ENCODE measurements at regions not wholly inside any gene's neighbourhood (a gene's known extent, or its start where the extent isn't known, plus 50 kb on each side); places are given as distances from the start of the nearest gene placed in this dataset.

GRCh38 chr6:126173265-126173664 lies 166.7 kb upstream of the CENPW start:
- no peaks in the 10 kb centered on the region for H3K36me3 ChIP-seq (ENCODE audit: control insufficient read depth in 1 of 2, insufficient read depth in 2 of 2, low read length in 2 of 2)
- peaks cover 0 to 7% of the 10 kb centered on the region in 2 donors for H3K4me1 ChIP-seq (ENCODE audit: control insufficient read depth in 1 of 2, insufficient read depth in 2 of 2, low read length in 2 of 2)
- H3K27me3 ChIP-seq (ENCODE audit: control insufficient read depth in 1 of 2, insufficient read depth in 2 of 2, low read length in 2 of 2), result no peaks in the 10 kb centered on the region
- H3K4me3 ChIP-seq (ENCODE audit: low read depth in 1 of 2, low read length in 2 of 2), result no peak overlapping the region
- no peak overlapping the region for H3K27ac ChIP-seq (ENCODE audit: low read depth, low read length)
- H3K9me3 ChIP-seq (ENCODE audit: control insufficient read depth in 1 of 2, low read length in 2 of 2), result no peaks in the 10 kb centered on the region
- no peak overlapping the region for H3K9ac ChIP-seq (ENCODE audit: low read depth in 1 of 2, low read length in 2 of 2)

- Histone ChIP-seq H3K9me3 (ENCODE audit: control insufficient read depth in 1 of 2, low read length in 2 of 2) (no peaks in the 10 kb centered on the region), H3K4me3 (ENCODE audit: low read depth in 1 of 2, low read length in 2 of 2) (no peak overlapping the region), H3K9ac (ENCODE audit: low read depth in 1 of 2, low read length in 2 of 2) (no peak overlapping the region), H3K36me3 (ENCODE audit: control insufficient read depth in 1 of 2, insufficient read depth in 2 of 2, low read length in 2 of 2) (no peaks in the 10 kb centered on the region), H3K27ac (ENCODE audit: low read depth, low read length) (no peak overlapping the region), H3K4me1 (ENCODE audit: control insufficient read depth in 1 of 2, insufficient read depth in 2 of 2, low read length in 2 of 2) (peaks cover 0 to 7% of the 10 kb centered on the region in 2 donors), H3K27me3 (ENCODE audit: control insufficient read depth in 1 of 2, insufficient read depth in 2 of 2, low read length in 2 of 2) (no peaks in the 10 kb centered on the region)
These were observed 165.2 kb upstream of the CENPW start for GRCh38 chr6:126174697-126175096.

GRCh38 chr6:126175251-126175650 lies 164.7 kb upstream of the CENPW start:
- Histone ChIP-seq H3K4me3 (ENCODE audit: low read depth in 1 of 2, low read length in 2 of 2) (no peak overlapping the region), H3K9me3 (ENCODE audit: control insufficient read depth in 1 of 2, low read length in 2 of 2) (no peaks in the 10 kb centered on the region), H3K36me3 (ENCODE audit: control insufficient read depth in 1 of 2, insufficient read depth in 2 of 2, low read length in 2 of 2) (no peaks in the 10 kb centered on the region), H3K27ac (ENCODE audit: low read depth, low read length) (no peak overlapping the region), H3K9ac (ENCODE audit: low read depth in 1 of 2, low read length in 2 of 2) (no peak overlapping the region), H3K27me3 (ENCODE audit: control insufficient read depth in 1 of 2, insufficient read depth in 2 of 2, low read length in 2 of 2) (no peaks in the 10 kb centered on the region), H3K4me1 (ENCODE audit: control insufficient read depth in 1 of 2, insufficient read depth in 2 of 2, low read length in 2 of 2) (peaks cover 0 to 7% of the 10 kb centered on the region in 2 donors)

- no peaks in the 10 kb centered on the region for H3K27me3 ChIP-seq (ENCODE audit: control insufficient read depth in 1 of 2, insufficient read depth in 2 of 2, low read length in 2 of 2)
- H3K27ac ChIP-seq (ENCODE audit: low read depth, low read length), result no peak overlapping the region
- H3K9ac ChIP-seq (ENCODE audit: low read depth in 1 of 2, low read length in 2 of 2), result no peak overlapping the region
- no peaks in the 10 kb centered on the region for H3K9me3 ChIP-seq (ENCODE audit: control insufficient read depth in 1 of 2, low read length in 2 of 2)
- H3K4me1 ChIP-seq (ENCODE audit: control insufficient read depth in 1 of 2, insufficient read depth in 2 of 2, low read length in 2 of 2), result peaks cover 0 to under 1% of the 10 kb centered on the region in 2 donors
- no peaks in the 10 kb centered on the region for H3K36me3 ChIP-seq (ENCODE audit: control insufficient read depth in 1 of 2, insufficient read depth in 2 of 2, low read length in 2 of 2)
- no peak overlapping the region for H3K4me3 ChIP-seq (ENCODE audit: low read depth in 1 of 2, low read length in 2 of 2)
These were observed 163.6 kb upstream of the CENPW start for GRCh38 chr6:126176282-126176681.

GRCh38 chr6:126180585-126180984 lies 159.3 kb upstream of the CENPW start:
- no peaks in the 10 kb centered on the region for H3K36me3 ChIP-seq (ENCODE audit: control insufficient read depth in 1 of 2, insufficient read depth in 2 of 2, low read length in 2 of 2)
- no peaks in the 10 kb centered on the region for H3K27me3 ChIP-seq (ENCODE audit: control insufficient read depth in 1 of 2, insufficient read depth in 2 of 2, low read length in 2 of 2)
- no peak overlapping the region for H3K4me3 ChIP-seq (ENCODE audit: low read depth in 1 of 2, low read length in 2 of 2)
- no peaks in the 10 kb centered on the region for H3K9me3 ChIP-seq (ENCODE audit: control insufficient read depth in 1 of 2, low read length in 2 of 2)
- no peak overlapping the region for H3K9ac ChIP-seq (ENCODE audit: low read depth in 1 of 2, low read length in 2 of 2)
- H3K4me1 ChIP-seq (ENCODE audit: control insufficient read depth in 1 of 2, insufficient read depth in 2 of 2, low read length in 2 of 2), result peaks cover 6 to 13% of the 10 kb centered on the region in 2 donors
- no peak overlapping the region for H3K27ac ChIP-seq (ENCODE audit: low read depth, low read length)

- Histone ChIP-seq H3K9ac (ENCODE audit: low read depth in 1 of 2, low read length in 2 of 2) (no peak overlapping the region), H3K36me3 (ENCODE audit: control insufficient read depth in 1 of 2, insufficient read depth in 2 of 2, low read length in 2 of 2) (no peaks in the 10 kb centered on the region), H3K27me3 (ENCODE audit: control insufficient read depth in 1 of 2, insufficient read depth in 2 of 2, low read length in 2 of 2) (no peaks in the 10 kb centered on the region), H3K27ac (ENCODE audit: low read depth, low read length) (no peak overlapping the region), H3K4me1 (ENCODE audit: control insufficient read depth in 1 of 2, insufficient read depth in 2 of 2, low read length in 2 of 2) (peaks cover 6 to 13% of the 10 kb centered on the region in 2 donors), H3K4me3 (ENCODE audit: low read depth in 1 of 2, low read length in 2 of 2) (no peak overlapping the region), H3K9me3 (ENCODE audit: control insufficient read depth in 1 of 2, low read length in 2 of 2) (no peaks in the 10 kb centered on the region)
These were observed 158.7 kb upstream of the CENPW start for GRCh38 chr6:126181173-126181741.

GRCh38 chr6:126181890-126182289 lies 158.0 kb upstream of the CENPW start:
- peaks cover 6 to 13% of the 10 kb centered on the region in 2 donors for H3K4me1 ChIP-seq (ENCODE audit: control insufficient read depth in 1 of 2, insufficient read depth in 2 of 2, low read length in 2 of 2)
- H3K4me3 ChIP-seq (ENCODE audit: low read depth in 1 of 2, low read length in 2 of 2), result no peak overlapping the region
- no peaks in the 10 kb centered on the region for H3K36me3 ChIP-seq (ENCODE audit: control insufficient read depth in 1 of 2, insufficient read depth in 2 of 2, low read length in 2 of 2)
- no peak overlapping the region for H3K9ac ChIP-seq (ENCODE audit: low read depth in 1 of 2, low read length in 2 of 2)
- H3K27me3 ChIP-seq (ENCODE audit: control insufficient read depth in 1 of 2, insufficient read depth in 2 of 2, low read length in 2 of 2), result no peaks in the 10 kb centered on the region
- no peak overlapping the region for H3K27ac ChIP-seq (ENCODE audit: low read depth, low read length)
- no peaks in the 10 kb centered on the region for H3K9me3 ChIP-seq (ENCODE audit: control insufficient read depth in 1 of 2, low read length in 2 of 2)

- no peaks in the 10 kb centered on the region for H3K36me3 ChIP-seq (ENCODE audit: control insufficient read depth in 1 of 2, insufficient read depth in 2 of 2, low read length in 2 of 2)
- no peaks in the 10 kb centered on the region for H3K9me3 ChIP-seq (ENCODE audit: control insufficient read depth in 1 of 2, low read length in 2 of 2)
- no peak overlapping the region for H3K27ac ChIP-seq (ENCODE audit: low read depth, low read length)
- H3K9ac ChIP-seq (ENCODE audit: low read depth in 1 of 2, low read length in 2 of 2), result no peak overlapping the region
- H3K4me1 ChIP-seq (ENCODE audit: control insufficient read depth in 1 of 2, insufficient read depth in 2 of 2, low read length in 2 of 2), result peaks cover 6 to 13% of the 10 kb centered on the region in 2 donors
- H3K4me3 ChIP-seq (ENCODE audit: low read depth in 1 of 2, low read length in 2 of 2), result no peak overlapping the region
- no peaks in the 10 kb centered on the region for H3K27me3 ChIP-seq (ENCODE audit: control insufficient read depth in 1 of 2, insufficient read depth in 2 of 2, low read length in 2 of 2)
These were observed 157.1 kb upstream of the CENPW start for GRCh38 chr6:126182650-126183311.

- no peak overlapping the region for H3K4me3 ChIP-seq (ENCODE audit: low read depth in 1 of 2, low read length in 2 of 2)
- no peaks in the 10 kb centered on the region for H3K36me3 ChIP-seq (ENCODE audit: control insufficient read depth in 1 of 2, insufficient read depth in 2 of 2, low read length in 2 of 2)
- no peak overlapping the region for H3K9ac ChIP-seq (ENCODE audit: low read depth in 1 of 2, low read length in 2 of 2)
- peaks cover 6 to 13% of the 10 kb centered on the region in 2 donors for H3K4me1 ChIP-seq (ENCODE audit: control insufficient read depth in 1 of 2, insufficient read depth in 2 of 2, low read length in 2 of 2)
- H3K27ac ChIP-seq (ENCODE audit: low read depth, low read length), result no peak overlapping the region
- H3K27me3 ChIP-seq (ENCODE audit: control insufficient read depth in 1 of 2, insufficient read depth in 2 of 2, low read length in 2 of 2), result no peaks in the 10 kb centered on the region
- no peaks in the 10 kb centered on the region for H3K9me3 ChIP-seq (ENCODE audit: control insufficient read depth in 1 of 2, low read length in 2 of 2)
These were observed 154.1 kb upstream of the CENPW start for GRCh38 chr6:126185774-126186173.

- H3K36me3 ChIP-seq (ENCODE audit: control insufficient read depth in 1 of 2, insufficient read depth in 2 of 2, low read length in 2 of 2), result no peaks in the 10 kb centered on the region
- no peak overlapping the region for H3K9ac ChIP-seq (ENCODE audit: low read depth in 1 of 2, low read length in 2 of 2)
- H3K4me3 ChIP-seq (ENCODE audit: low read depth in 1 of 2, low read length in 2 of 2), result no peak overlapping the region
- no peak overlapping the region for H3K27ac ChIP-seq (ENCODE audit: low read depth, low read length)
- H3K9me3 ChIP-seq (ENCODE audit: control insufficient read depth in 1 of 2, low read length in 2 of 2), result no peaks in the 10 kb centered on the region
- no peaks in the 10 kb centered on the region for H3K27me3 ChIP-seq (ENCODE audit: control insufficient read depth in 1 of 2, insufficient read depth in 2 of 2, low read length in 2 of 2)
- no peaks in the 10 kb centered on the region for H3K4me1 ChIP-seq (ENCODE audit: control insufficient read depth in 1 of 2, insufficient read depth in 2 of 2, low read length in 2 of 2)
These were observed 151.5 kb upstream of the CENPW start for GRCh38 chr6:126188279-126188909.
